Neural progenitor cell (in vitro differentiated cells): ENCODE measurements at regions not wholly inside any gene's neighbourhood (a gene's known extent, or its start where the extent isn't known, plus 50 kb on each side); places are given as distances from the start of the nearest gene placed in this dataset.

Experiments used
- DNase-seq: peaks from one replicate; pipeline ENCODE4 v3.0.0-alpha.2; 2016; ENCODE audit warnings: low spot score
- H2AFZ ChIP-seq: fragments of 200-600 bp; sonication (generic); replicated peaks from 2 replicates; pipeline ENCODE4 v1.6.1; 2016; ENCODE audit warnings: antibody characterized with exemption
- H3F3A ChIP-seq: fragments of 200-600 bp; sonication (generic); 2 replicates; pipeline ENCODE4 v1.6.1; 2016; ENCODE audit warnings: antibody characterized with exemption, low read depth
- H3K27ac ChIP-seq: fragments of 200-600 bp; sonication (generic); 2 replicates; pipeline ENCODE4 v1.5.1; 2016; ENCODE audit warnings: mild to moderate bottlenecking
- H3K27me3 ChIP-seq: fragments of 200-600 bp; sonication (generic); 2 replicates; pipeline ENCODE4 v1.6.1; 2016; ENCODE audit warnings: mild to moderate bottlenecking, moderate library complexity
- H3K36me3 ChIP-seq: fragments of 200-600 bp; sonication (generic); 2 replicates; pipeline ENCODE4 v1.5.1; 2016
- H3K4me1 ChIP-seq: fragments of 200-600 bp; sonication (generic); 2 replicates; pipeline ENCODE4 v1.6.1; 2016; ENCODE audit warnings: mixed run types
- H3K4me2 ChIP-seq: fragments of 200-600 bp; sonication (generic); 2 replicates; pipeline ENCODE4 v1.6.1; 2016
- H3K4me3 ChIP-seq: fragments of 200-600 bp; sonication (generic); 2 replicates; pipeline ENCODE4 v1.5.1; 2016
- H3K79me2 ChIP-seq: fragments of 200-600 bp; sonication (generic); 2 replicates; pipeline ENCODE4 v1.6.1; 2016; ENCODE audit warnings: low read depth
- H3K9ac ChIP-seq: fragments of 200-600 bp; sonication (generic); 2 replicates; pipeline ENCODE4 v1.6.1; 2016
- H3K9me3 ChIP-seq: fragments of 200-600 bp; sonication (generic); 2 replicates; pipeline ENCODE4 v1.5.1; 2016; ENCODE audit warnings: low read depth
- H4K20me1 ChIP-seq: fragments of 200-600 bp; sonication (generic); 2 replicates; pipeline ENCODE4 v1.6.1; 2016; ENCODE audit warnings: low read depth
- H3K27ac Mint-ChIP-seq: 3 replicates; pipeline ENCODE4 v1.8.0; 2021; ENCODE audit warnings: mixed read lengths
- H3K27me3 Mint-ChIP-seq: 2 replicates; pipeline ENCODE4 v1.8.0; 2022; ENCODE audit warnings: low read depth, mild to moderate bottlenecking, inconsistent platforms, moderate library complexity, mixed read lengths; ENCODE audit not compliant: insufficient read depth
- H3K36me3 Mint-ChIP-seq: 3 replicates; pipeline ENCODE4 v1.8.0; 2021; ENCODE audit warnings: mixed read lengths
- H3K4me1 Mint-ChIP-seq: 3 replicates; pipeline ENCODE4 v1.8.0; 2021; ENCODE audit warnings: mixed read lengths
- H3K4me3 Mint-ChIP-seq: 3 replicates; pipeline ENCODE4 v1.8.0; 2021; ENCODE audit warnings: mild to moderate bottlenecking, moderate library complexity, mixed read lengths
- H3K9me3 Mint-ChIP-seq: 3 replicates; pipeline ENCODE4 v1.8.0; 2020; ENCODE audit warnings: mixed read lengths
- EZH2 ChIP-seq: fragments of 200-600 bp; sonication (generic); IDR thresholded peaks from 2 replicates; pipeline ENCODE4 v1.6.1; 2017; ENCODE audit warnings: antibody characterized with exemption, mild to moderate bottlenecking, moderate library complexity
- EZH2phosphoT487 ChIP-seq: fragments of 200-600 bp; sonication (generic); IDR thresholded peaks from 2 replicates; pipeline ENCODE4 v1.6.1; 2017; ENCODE audit warnings: antibody characterized with exemption
- TF ChIP-seq, protein P1 (sequence below): fragments of 200-600 bp; sonication (generic); IDR thresholded peaks from 2 replicates; pipeline ENCODE4 v1.5.1; 2017; ENCODE audit warnings: antibody characterized with exemption, mild to moderate bottlenecking

DNA sequence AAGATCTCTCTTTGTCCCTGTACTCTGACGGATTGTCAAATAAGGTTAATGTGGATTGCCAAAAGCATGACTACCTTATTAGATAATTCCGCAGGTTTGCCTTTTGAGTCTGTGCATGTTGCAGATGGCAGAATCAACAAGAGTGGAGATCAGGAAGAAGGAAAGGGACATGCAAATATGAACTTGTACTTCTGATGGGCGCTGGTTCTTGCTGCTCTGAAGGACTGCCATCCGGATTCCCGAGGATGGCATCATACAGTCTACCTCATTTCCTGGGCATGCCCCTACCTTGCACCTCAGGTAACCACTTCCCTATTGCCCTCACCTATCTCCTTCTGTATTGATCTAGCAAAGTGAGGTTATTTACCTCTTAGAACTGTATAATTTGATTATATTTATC, 504.2 kb downstream of the ACTL7B start:
- H3K9ac ChIP-seq, result no peak overlapping the region
- no peak overlapping the region for H3K4me2 ChIP-seq
- H3K9me3 ChIP-seq, result no peaks in the 10 kb centered on the region
- Mint-ChIP-seq H3K36me3 (no peaks in the 10 kb centered on the region), H3K27me3 (no peaks in the 10 kb centered on the region), H3K4me3 (no peak overlapping the region), H3K4me1 (no peaks in the 10 kb centered on the region), H3K9me3 (no peaks in the 10 kb centered on the region), H3K27ac (no peak overlapping the region)
- H4K20me1 ChIP-seq, result no peaks in the 10 kb centered on the region
- H3K79me2 ChIP-seq, result no peaks in the 10 kb centered on the region
- H3F3A ChIP-seq, result no peaks in the 10 kb centered on the region
- H3K4me1 ChIP-seq, result no peaks in the 10 kb centered on the region
- no peaks in the 10 kb centered on the region for H3K27me3 ChIP-seq
- no peak overlapping the region for H2AFZ ChIP-seq
- no peaks in the 10 kb centered on the region for H3K36me3 ChIP-seq
- TF ChIP-seq EZH2 (no peak), EZH2phosphoT487 (no peak)
- TF ChIP-seq, protein P1, sequence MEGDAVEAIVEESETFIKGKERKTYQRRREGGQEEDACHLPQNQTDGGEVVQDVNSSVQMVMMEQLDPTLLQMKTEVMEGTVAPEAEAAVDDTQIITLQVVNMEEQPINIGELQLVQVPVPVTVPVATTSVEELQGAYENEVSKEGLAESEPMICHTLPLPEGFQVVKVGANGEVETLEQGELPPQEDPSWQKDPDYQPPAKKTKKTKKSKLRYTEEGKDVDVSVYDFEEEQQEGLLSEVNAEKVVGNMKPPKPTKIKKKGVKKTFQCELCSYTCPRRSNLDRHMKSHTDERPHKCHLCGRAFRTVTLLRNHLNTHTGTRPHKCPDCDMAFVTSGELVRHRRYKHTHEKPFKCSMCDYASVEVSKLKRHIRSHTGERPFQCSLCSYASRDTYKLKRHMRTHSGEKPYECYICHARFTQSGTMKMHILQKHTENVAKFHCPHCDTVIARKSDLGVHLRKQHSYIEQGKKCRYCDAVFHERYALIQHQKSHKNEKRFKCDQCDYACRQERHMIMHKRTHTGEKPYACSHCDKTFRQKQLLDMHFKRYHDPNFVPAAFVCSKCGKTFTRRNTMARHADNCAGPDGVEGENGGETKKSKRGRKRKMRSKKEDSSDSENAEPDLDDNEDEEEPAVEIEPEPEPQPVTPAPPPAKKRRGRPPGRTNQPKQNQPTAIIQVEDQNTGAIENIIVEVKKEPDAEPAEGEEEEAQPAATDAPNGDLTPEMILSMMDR, result no peak
- no peak overlapping the region for H3K4me3 ChIP-seq
- H3K27ac ChIP-seq, result no peak overlapping the region
- DNase-seq, result no peak

DNA sequence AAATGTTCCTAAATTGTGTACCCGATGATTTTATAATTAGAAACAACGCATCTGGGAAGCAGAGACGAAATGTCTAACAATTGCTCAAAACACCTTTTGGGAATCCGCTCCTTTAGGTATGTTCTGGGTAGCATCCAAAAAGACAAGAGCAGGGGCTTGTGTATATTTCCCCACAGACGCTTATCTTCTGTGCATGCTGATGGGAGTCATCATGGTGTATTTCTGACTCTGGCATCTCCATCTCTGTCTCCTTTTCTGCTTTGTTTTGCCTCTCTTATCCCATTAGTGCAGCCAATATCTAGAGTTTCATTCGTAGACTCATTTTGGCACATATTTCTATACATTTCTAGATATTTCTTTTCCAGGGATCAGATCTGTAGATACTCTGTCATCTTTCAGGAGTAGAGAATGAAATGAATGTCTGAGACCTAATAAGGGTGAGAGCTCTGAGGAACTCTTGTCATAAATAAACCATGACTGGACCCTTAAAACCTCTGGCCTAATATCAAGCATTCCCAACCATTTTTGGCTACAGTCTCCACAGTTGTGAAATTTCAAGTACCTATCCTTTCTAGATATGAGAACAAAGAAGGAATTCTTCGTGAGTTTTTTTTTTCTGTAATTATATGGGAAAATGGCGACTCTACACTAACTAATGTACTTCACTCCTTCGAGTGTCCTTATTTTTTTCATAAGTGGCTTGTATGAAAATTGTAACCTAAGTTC, 508.2 kb downstream of the ACTL7B start:
- no peaks in the 10 kb centered on the region for H3K27me3 Mint-ChIP-seq
- no peaks in the 10 kb centered on the region for H3K4me1 Mint-ChIP-seq
- H3K9ac ChIP-seq, result no peak overlapping the region
- no peaks in the 10 kb centered on the region for H3K9me3 ChIP-seq
- no peak overlapping the region for H3K4me2 ChIP-seq
- no peaks in the 10 kb centered on the region for H3K4me1 ChIP-seq
- no peak overlapping the region for H3K27ac ChIP-seq
- H3K36me3 ChIP-seq, result no peaks in the 10 kb centered on the region
- H3K27ac Mint-ChIP-seq, result no peak overlapping the region
- no peaks in the 10 kb centered on the region for H3K9me3 Mint-ChIP-seq
- no peaks in the 10 kb centered on the region for H3K27me3 ChIP-seq
- no peak overlapping the region for H3K4me3 ChIP-seq
- no peaks in the 10 kb centered on the region for H4K20me1 ChIP-seq
- H2AFZ ChIP-seq, result no peak overlapping the region
- no peak for TF ChIP-seq EZH2
- TF ChIP-seq, protein P1, result no peak
- no peak for TF ChIP-seq EZH2phosphoT487
- H3K36me3 Mint-ChIP-seq, result no peaks in the 10 kb centered on the region
- no peaks in the 10 kb centered on the region for H3F3A ChIP-seq
- DNase-seq, result no peak
- no peak overlapping the region for H3K4me3 Mint-ChIP-seq
- no peaks in the 10 kb centered on the region for H3K79me2 ChIP-seq

DNA sequence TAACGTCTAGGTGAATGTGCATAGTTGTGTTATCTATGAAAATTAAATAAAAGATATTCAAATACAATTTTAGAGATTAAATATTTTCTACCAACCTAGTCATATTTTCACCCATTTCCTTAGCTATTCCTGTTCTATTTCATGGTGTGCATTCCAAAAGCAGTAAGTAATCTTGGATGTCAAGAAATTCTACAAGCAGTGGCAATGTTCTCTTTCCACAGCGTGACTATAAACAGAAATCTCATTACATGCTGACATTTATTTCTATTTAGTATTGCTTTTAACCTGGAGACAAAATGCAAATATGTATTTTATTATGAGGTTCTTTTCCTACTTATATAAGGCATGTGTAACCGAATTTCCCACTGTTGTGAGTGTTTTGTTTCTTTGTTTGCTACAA, 510.0 kb downstream of the ACTL7B start:
- no peak for DNase-seq
- Histone ChIP-seq H3K9ac (no peak overlapping the region), H2AFZ (no peak overlapping the region), H3K4me3 (no peak overlapping the region), H3K4me1 (no peaks in the 10 kb centered on the region), H4K20me1 (no peaks in the 10 kb centered on the region), H3K36me3 (no peaks in the 10 kb centered on the region), H3F3A (no peaks in the 10 kb centered on the region), H3K79me2 (no peaks in the 10 kb centered on the region), H3K9me3 (no peaks in the 10 kb centered on the region), H3K4me2 (no peak overlapping the region), H3K27me3 (no peaks in the 10 kb centered on the region), H3K27ac (no peak overlapping the region)
- H3K27ac Mint-ChIP-seq, result no peak overlapping the region
- TF ChIP-seq EZH2phosphoT487 (no peak), EZH2 (no peak)
- no peaks in the 10 kb centered on the region for H3K9me3 Mint-ChIP-seq
- no peak overlapping the region for H3K4me3 Mint-ChIP-seq
- H3K27me3 Mint-ChIP-seq, result peaks cover 3% of the 10 kb centered on the region
- H3K4me1 Mint-ChIP-seq, result no peaks in the 10 kb centered on the region
- H3K36me3 Mint-ChIP-seq, result no peaks in the 10 kb centered on the region

DNA sequence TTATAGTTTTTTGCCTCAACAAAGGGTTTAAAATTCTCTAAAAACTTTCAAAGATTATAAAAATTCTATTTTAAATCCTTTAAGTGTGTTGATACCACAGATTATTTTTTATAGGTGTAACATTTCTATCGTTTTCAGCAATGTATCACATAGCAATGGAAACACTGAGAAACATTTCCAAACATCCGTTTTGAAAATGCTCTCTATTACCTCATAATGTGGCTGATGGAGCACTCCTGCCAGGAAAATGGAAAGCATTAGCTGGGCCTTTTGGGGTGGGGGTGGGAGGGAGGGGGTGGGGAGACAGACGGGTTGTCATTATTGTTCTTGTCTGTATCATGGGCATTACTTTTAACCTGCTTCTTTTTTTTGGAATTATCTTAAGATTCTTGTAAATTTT, 516.5 kb downstream of the ACTL7B start:
- Histone ChIP-seq H3K4me2 (no peak overlapping the region), H3K4me1 (no peaks in the 10 kb centered on the region), H3K4me3 (no peak overlapping the region), H2AFZ (no peak overlapping the region), H3K27ac (no peak overlapping the region), H4K20me1 (no peaks in the 10 kb centered on the region), H3F3A (no peaks in the 10 kb centered on the region), H3K9me3 (no peaks in the 10 kb centered on the region), H3K36me3 (no peaks in the 10 kb centered on the region), H3K9ac (no peak overlapping the region), H3K27me3 (no peaks in the 10 kb centered on the region), H3K79me2 (no peaks in the 10 kb centered on the region)
- no peaks in the 10 kb centered on the region for H3K4me1 Mint-ChIP-seq
- H3K4me3 Mint-ChIP-seq, result no peak overlapping the region
- H3K27me3 Mint-ChIP-seq, result peaks cover 3% of the 10 kb centered on the region
- H3K36me3 Mint-ChIP-seq, result no peaks in the 10 kb centered on the region
- TF ChIP-seq, protein P1, result no peak
- no peak for TF ChIP-seq EZH2
- no peak for TF ChIP-seq EZH2phosphoT487
- H3K27ac Mint-ChIP-seq, result no peak overlapping the region
- H3K9me3 Mint-ChIP-seq, result no peaks in the 10 kb centered on the region
- DNase-seq, result no peak
